Osteoblast (primary cell): ENCODE measurements at regions not wholly inside any gene's neighbourhood (a gene's known extent, or its start where the extent isn't known, plus 50 kb on each side); places are given as distances from the start of the nearest gene placed in this dataset.
"Not testable (repeated sequence)": the region's sequence is repeated elsewhere in the genome, so short reads cannot be mapped to it uniquely, and the experiment has no call there.

Experiments used
- DNase-seq: peaks from one replicate; pipeline ENCODE4 v3.0.0; 2011; ENCODE audit warnings: low spot score, mixed read lengths; ENCODE audit not compliant: insufficient read length; ENCODE audit errors: missing footprints
- H2AFZ ChIP-seq: 2 replicates; pipeline ENCODE4 v1.6.0; 2011; ENCODE audit warnings: mild to moderate bottlenecking, low read length
- H3K27ac ChIP-seq: 2 replicates; pipeline ENCODE4 v1.5.1; 2011; ENCODE audit warnings: mild to moderate bottlenecking, low read depth, low read length, moderate library complexity
- H3K27me3 ChIP-seq: 2 replicates; pipeline ENCODE4 v1.6.0; 2012; ENCODE audit warnings: mild to moderate bottlenecking, control low read depth, inconsistent platforms, low read length, moderate library complexity; ENCODE audit not compliant: insufficient read depth
- H3K36me3 ChIP-seq: 2 replicates; pipeline ENCODE4 v1.5.1; 2011; ENCODE audit warnings: mild to moderate bottlenecking, low read length, control low read depth, moderate library complexity; ENCODE audit not compliant: insufficient read depth
- H3K4me1 ChIP-seq: 2 replicates; pipeline ENCODE4 v1.5.1; 2011; ENCODE audit warnings: mild to moderate bottlenecking, low read length, control low read depth, moderate library complexity; ENCODE audit not compliant: insufficient read depth
- H3K4me2 ChIP-seq: 2 replicates; pipeline ENCODE4 v1.6.0; 2011; ENCODE audit warnings: mild to moderate bottlenecking, low read length; ENCODE audit not compliant: insufficient read depth
- H3K4me3 ChIP-seq: fragments of 200-600 bp; sonication (generic); 3 replicates; pipeline ENCODE4 v1.5.1; 2012; ENCODE audit warnings: mild to moderate bottlenecking, low read length, inconsistent platforms; ENCODE audit not compliant: insufficient read depth
- H3K79me2 ChIP-seq: 2 replicates; pipeline ENCODE4 v1.6.0; 2012; ENCODE audit warnings: mild to moderate bottlenecking, low read length, control low read depth, inconsistent platforms; ENCODE audit not compliant: insufficient read depth
- H3K9me3 ChIP-seq: 2 replicates; pipeline ENCODE4 v1.5.1; 2011; ENCODE audit warnings: low read depth, low read length, control low read depth
- H4K20me1 ChIP-seq: 2 replicates; pipeline ENCODE4 v1.6.0; 2012; ENCODE audit warnings: mild to moderate bottlenecking, low read length, control low read depth; ENCODE audit not compliant: insufficient read depth
- TF ChIP-seq, protein P1 (sequence below): IDR thresholded peaks from 2 replicates; pipeline ENCODE4 v1.5.1; 2011; ENCODE audit warnings: mild to moderate bottlenecking, low read depth, low read length, moderate library complexity; ENCODE audit errors: extremely low read depth

DNA sequence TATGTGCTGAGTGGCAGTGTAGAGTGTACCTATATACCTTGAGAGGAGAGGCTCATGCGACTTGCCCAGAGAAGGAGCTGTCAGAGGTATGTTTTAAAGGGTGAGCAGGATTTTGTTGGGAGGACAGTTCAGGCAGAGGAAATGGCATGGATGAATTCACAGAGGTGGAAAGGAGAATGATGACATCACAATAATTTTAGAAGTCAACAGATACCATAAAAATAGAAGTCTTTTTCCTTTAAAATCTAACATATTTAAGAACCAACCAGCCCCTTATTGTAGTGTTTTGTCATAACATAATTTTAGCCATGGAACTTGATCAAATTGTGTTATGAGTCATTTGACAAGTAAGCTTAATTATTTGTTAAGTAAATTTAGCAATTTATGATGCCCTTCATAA lies 538.1 kb upstream of the GYPC start:
- H3K36me3 ChIP-seq, result no peaks in the 10 kb centered on the region
- TF ChIP-seq, protein P1, sequence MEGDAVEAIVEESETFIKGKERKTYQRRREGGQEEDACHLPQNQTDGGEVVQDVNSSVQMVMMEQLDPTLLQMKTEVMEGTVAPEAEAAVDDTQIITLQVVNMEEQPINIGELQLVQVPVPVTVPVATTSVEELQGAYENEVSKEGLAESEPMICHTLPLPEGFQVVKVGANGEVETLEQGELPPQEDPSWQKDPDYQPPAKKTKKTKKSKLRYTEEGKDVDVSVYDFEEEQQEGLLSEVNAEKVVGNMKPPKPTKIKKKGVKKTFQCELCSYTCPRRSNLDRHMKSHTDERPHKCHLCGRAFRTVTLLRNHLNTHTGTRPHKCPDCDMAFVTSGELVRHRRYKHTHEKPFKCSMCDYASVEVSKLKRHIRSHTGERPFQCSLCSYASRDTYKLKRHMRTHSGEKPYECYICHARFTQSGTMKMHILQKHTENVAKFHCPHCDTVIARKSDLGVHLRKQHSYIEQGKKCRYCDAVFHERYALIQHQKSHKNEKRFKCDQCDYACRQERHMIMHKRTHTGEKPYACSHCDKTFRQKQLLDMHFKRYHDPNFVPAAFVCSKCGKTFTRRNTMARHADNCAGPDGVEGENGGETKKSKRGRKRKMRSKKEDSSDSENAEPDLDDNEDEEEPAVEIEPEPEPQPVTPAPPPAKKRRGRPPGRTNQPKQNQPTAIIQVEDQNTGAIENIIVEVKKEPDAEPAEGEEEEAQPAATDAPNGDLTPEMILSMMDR, result no peak
- H3K27me3 ChIP-seq, result no peaks in the 10 kb centered on the region
- H3K27ac ChIP-seq, result no peak overlapping the region
- no peak for DNase-seq
- no peaks in the 10 kb centered on the region for H3K9me3 ChIP-seq
- no peak overlapping the region for H3K4me2 ChIP-seq
- no peaks in the 10 kb centered on the region for H3K4me1 ChIP-seq
- no peaks in the 10 kb centered on the region for H4K20me1 ChIP-seq
- H3K4me3 ChIP-seq, result no peak overlapping the region
- no peak overlapping the region for H2AFZ ChIP-seq
- no peaks in the 10 kb centered on the region for H3K79me2 ChIP-seq

- Histone ChIP-seq H3K27me3 (no peaks in the 10 kb centered on the region), H3K4me2 (no peak overlapping the region), H3K4me3 (no peak overlapping the region), H3K79me2 (no peaks in the 10 kb centered on the region), H2AFZ (no peak overlapping the region), H3K36me3 (no peaks in the 10 kb centered on the region), H3K4me1 (no peaks in the 10 kb centered on the region), H3K27ac (no peak overlapping the region), H3K9me3 (no peaks in the 10 kb centered on the region), H4K20me1 (no peaks in the 10 kb centered on the region)
- no peak for DNase-seq
- TF ChIP-seq, protein P1, result no peak
Observed at GRCh38 chr2:126145752-126146151, 510.2 kb upstream of the GYPC start.

DNA sequence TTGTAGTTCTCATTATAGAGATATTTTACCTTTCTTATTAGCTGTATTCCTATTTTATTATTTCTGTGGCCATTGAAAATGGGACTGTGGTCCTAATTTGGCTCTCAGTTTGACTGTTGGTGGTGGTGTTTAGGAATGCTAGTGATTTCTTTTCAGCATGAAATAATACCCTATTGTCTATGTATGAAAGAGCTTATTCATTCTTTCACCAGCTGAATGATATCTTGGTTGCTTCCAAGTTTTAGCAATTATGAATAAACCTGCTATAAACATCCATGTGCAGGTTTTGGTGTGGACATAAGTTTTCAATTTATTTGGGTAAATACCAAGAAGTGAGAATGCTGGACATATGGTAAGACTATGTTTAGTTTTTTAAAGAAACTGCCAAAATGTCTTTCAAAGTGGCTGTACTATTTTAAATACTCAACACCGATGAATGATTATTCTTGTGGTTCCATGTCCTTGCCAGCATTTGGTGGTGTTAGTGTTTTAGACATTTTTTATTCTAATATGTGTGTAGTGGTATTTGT lies 501.6 kb upstream of the GYPC start:
- H3K9me3 ChIP-seq, result no peaks in the 10 kb centered on the region
- no peaks in the 10 kb centered on the region for H3K4me1 ChIP-seq
- H3K27me3 ChIP-seq, result no peaks in the 10 kb centered on the region
- TF ChIP-seq, protein P1, result no peak
- H3K4me2 ChIP-seq, result no peak overlapping the region
- no peak overlapping the region for H3K27ac ChIP-seq
- no peak overlapping the region for H3K4me3 ChIP-seq
- H4K20me1 ChIP-seq, result no peaks in the 10 kb centered on the region
- no peaks in the 10 kb centered on the region for H3K79me2 ChIP-seq
- no peak overlapping the region for H2AFZ ChIP-seq
- DNase-seq, result no peak
- no peaks in the 10 kb centered on the region for H3K36me3 ChIP-seq

DNA sequence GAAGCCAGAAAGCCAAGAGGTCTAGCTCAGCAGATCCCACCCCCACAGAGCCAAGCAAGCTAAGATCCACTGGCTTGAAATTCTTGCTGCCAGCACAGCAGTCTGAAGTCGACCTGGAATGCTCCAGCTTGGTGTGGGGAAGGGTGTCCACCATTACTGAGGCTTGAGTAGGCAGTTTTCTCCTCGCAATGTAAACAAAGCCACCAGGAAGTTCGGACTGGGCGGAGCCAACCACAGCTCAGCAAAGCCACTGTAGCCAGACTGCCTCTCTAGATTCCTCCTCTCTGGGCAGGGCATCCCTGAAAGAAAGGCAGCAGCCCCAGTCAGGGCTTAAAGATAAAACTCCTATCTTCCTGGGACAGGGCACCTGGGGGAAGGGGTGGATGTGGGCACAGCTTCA lies 495.0 kb upstream of the GYPC start:
- not testable (repeated sequence) for H3K27ac ChIP-seq, H3K36me3 ChIP-seq, H3K9me3 ChIP-seq, DNase-seq, H2AFZ ChIP-seq, H3K4me1 ChIP-seq, H3K4me2 ChIP-seq, H3K79me2 ChIP-seq, H4K20me1 ChIP-seq, H3K4me3 ChIP-seq, H3K27me3 ChIP-seq
